Choroid plexus epithelial cell (primary cell): ENCODE measurements at regions not wholly inside any gene's neighbourhood (a gene's known extent, or its start where the extent isn't known, plus 50 kb on each side); places are given as distances from the start of the nearest gene placed in this dataset.

Source experiments
- DNase-seq: peaks from one replicate; pipeline ENCODE4 v3.0.0-alpha.2; 2010; ENCODE audit warnings: low read depth
- H3K4me3 ChIP-seq: 2 replicates; pipeline ENCODE4 v1.5.1; 2011; ENCODE audit warnings: low read depth, mild to moderate bottlenecking, control low read depth, low read length, moderate library complexity
- TF ChIP-seq, protein P1 (sequence below): conservative IDR thresholded peaks from 2 replicates; pipeline ENCODE4 v1.5.1; 2011; ENCODE audit warnings: low read depth, mild to moderate bottlenecking, control low read depth, inconsistent platforms, low read length, moderate library complexity

DNA sequence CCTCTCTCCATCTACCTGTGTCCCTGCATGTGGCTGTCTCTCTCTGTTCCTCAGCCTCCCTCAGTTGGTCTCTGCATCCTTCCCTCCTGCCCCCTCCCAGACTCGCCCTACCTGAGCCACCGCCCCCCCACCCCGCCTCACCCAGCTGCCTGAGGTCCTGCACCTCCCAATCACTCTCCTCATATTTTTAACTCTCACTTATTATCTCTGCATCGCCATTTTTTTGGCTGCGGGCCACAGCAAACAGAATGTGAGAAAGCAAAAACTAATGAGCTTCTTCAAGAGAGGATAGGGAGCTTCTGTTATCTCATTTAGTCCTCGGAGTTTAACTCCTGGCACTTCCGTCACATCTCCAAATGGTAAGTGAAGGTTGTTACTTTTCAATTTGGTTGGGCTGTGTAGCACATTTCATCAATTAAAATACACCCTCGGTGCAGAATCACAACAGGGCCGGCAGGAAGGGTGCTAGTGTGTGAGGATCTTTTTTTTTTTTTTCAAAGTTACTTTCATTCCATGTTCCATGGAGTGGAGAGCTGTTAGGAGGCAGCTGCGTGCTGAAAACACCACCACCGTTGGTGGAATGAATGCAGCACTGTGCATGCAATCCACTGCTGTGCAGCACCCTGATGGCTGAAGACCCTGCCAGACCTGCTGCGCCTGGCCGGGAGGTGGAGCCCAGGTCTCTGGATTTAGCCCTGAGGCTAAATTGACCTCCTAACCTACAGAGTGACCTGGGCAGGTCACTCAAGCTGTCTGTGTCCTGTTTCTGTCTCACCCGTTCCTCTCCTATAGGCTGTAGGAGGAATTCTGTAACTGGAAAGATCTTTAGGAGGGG lies 157.2 kb upstream of the NFIA start:
- TF ChIP-seq, protein P1, sequence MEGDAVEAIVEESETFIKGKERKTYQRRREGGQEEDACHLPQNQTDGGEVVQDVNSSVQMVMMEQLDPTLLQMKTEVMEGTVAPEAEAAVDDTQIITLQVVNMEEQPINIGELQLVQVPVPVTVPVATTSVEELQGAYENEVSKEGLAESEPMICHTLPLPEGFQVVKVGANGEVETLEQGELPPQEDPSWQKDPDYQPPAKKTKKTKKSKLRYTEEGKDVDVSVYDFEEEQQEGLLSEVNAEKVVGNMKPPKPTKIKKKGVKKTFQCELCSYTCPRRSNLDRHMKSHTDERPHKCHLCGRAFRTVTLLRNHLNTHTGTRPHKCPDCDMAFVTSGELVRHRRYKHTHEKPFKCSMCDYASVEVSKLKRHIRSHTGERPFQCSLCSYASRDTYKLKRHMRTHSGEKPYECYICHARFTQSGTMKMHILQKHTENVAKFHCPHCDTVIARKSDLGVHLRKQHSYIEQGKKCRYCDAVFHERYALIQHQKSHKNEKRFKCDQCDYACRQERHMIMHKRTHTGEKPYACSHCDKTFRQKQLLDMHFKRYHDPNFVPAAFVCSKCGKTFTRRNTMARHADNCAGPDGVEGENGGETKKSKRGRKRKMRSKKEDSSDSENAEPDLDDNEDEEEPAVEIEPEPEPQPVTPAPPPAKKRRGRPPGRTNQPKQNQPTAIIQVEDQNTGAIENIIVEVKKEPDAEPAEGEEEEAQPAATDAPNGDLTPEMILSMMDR = no peak
- H3K4me3 ChIP-seq = no peak overlapping the region
- no peak for DNase-seq

DNA sequence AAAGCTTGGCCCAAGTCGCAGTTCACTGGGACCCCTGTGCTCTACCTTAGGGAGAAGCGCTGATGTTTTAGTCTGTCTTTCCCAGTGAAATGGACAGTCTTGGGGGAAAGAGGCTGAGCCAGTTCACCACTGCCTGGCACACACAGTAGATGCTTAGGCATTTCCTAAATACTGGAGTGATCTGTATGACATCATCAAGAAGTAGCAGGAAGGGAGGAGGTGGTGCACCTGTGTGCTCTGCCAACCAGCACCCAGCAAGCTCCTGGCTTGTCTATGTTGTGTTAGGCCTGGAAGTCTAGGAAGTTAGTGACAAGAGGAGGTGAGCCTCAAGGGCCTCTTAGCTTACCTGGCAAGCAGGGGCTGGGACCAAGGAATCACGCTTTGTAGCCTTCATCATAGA lies 158.2 kb upstream of the NFIA start:
- TF ChIP-seq, protein P1 = no peak
- DNase-seq = no peak
- no peak overlapping the region for H3K4me3 ChIP-seq

DNA sequence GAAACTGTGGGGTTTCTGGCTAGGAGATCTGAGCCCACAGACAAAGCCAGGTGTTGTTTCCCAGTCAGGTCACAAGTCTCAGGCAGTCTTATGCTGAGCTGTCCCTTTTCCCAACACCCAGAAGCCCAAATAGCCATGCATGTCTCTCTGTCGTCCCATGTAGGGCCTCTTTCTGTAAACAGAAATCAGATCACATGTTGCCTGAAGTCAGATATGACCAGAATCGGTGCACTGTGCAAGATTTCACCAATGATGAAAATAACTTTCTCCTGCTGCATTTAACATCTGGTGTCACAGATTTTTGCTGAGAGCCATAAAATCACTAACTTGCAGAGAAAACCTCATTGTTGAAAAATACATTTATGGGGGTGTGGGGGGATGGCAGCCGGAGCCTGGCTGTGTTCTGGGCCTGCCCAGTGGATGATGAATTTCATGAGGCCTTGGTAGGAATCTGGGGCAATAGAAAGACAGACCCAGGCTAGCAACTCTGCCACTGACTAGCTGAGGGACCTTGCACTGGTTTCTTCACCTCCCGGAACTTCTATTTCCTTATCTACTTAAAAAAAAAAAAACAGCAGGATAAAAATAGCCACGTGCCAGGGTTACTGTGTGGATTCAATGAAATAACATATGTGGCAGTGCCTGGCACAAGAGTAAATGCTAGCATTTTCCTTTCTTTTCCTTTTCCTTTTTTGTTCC lies 158.8 kb upstream of the NFIA start:
- TF ChIP-seq, protein P1 = no peak
- H3K4me3 ChIP-seq = no peak overlapping the region
- DNase-seq = no peak

DNA sequence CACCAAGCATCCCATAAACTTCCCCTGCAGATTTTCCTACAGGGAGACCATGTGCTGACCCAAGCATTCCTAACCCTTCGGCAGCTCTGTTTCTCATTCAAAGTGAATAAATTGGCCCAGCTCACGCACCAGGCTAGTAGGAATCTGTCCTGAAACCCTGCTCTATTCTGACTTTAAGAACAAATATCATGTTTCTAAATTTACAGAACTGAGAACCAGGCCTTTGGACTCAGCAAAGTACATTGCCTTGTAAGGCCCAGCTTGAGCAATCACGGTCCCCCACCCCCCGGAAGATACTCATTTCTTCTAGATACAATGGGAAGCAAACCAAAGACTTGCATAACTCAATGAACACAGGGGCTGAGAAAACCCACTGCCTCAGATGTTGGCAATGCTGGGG lies 160.1 kb upstream of the NFIA start:
- TF ChIP-seq, protein P1 = no peak
- H3K4me3 ChIP-seq = no peak overlapping the region
- no peak for DNase-seq

DNA sequence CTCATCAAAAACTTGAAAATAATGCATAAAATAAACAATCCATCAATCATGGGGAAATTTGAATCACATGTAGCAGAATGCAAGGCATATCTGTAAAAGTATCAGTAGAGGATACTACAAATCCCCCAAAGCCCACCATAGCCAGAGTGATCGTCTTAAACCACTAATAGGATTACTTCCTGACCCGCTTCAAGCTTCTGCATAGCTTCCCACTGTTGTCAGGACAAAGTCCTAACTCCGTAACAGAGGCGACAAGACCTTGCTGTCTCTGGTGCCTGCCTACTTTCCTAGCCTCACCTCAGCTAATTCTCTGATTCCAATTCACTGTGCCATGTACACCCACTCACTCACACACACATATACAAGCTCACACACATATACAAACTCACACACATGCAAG lies 161.2 kb upstream of the NFIA start:
- DNase-seq = no peak

DNA sequence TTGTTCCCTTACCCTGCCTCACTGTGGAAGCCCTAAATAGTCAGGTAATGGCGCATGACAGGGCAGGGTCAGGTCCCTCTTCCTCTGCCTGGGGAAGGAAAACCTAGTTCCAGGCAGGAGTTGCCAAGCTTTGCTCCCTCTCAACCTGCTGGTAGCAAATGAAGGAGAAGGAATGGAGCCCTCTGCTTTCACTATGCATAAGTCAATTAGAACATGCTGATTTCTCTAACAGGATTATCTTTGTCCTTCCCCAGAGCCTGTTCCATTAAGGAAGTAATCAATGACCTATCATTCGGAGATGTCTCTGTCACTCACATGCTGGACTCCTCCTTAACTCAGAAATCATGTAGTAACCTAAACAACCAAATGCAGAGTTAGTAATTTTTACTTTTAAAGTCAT lies 161.8 kb upstream of the NFIA start:
- no peak overlapping the region for H3K4me3 ChIP-seq
- TF ChIP-seq, protein P1 = no peak

More for the DNA sequence above, 161.2 kb upstream of the NFIA start:
- TF ChIP-seq, protein P1 = no peak
- H3K4me3 ChIP-seq = no peak overlapping the region

More for the DNA sequence above, 161.8 kb upstream of the NFIA start:
- DNase-seq = no peak
